Fibroblast of pulmonary artery (primary cell): ENCODE measurements at regions not wholly inside any gene's neighbourhood (a gene's known extent, or its start where the extent isn't known, plus 50 kb on each side); places are given as distances from the start of the nearest gene placed in this dataset.
"Not testable (repeated sequence)": the region's sequence is repeated elsewhere in the genome, so short reads cannot be mapped to it uniquely, and the experiment has no call there.

Experiments
- DNase-seq: peaks from one replicate; pipeline ENCODE4 v3.0.0-alpha.2; 2010; ENCODE audit warnings: low read depth
- H3K4me3 ChIP-seq: replicated peaks from 2 replicates; pipeline ENCODE4 v1.5.1; 2011; ENCODE audit warnings: low read depth, mild to moderate bottlenecking, control low read depth, low read length, moderate library complexity
- TF ChIP-seq, protein P1 (sequence below): IDR thresholded peaks from 2 replicates; pipeline ENCODE4 v1.5.1; 2011; ENCODE audit warnings: mild to moderate bottlenecking, control low read depth, low read length, inconsistent platforms; ENCODE audit errors: missing control alignments

DNA sequence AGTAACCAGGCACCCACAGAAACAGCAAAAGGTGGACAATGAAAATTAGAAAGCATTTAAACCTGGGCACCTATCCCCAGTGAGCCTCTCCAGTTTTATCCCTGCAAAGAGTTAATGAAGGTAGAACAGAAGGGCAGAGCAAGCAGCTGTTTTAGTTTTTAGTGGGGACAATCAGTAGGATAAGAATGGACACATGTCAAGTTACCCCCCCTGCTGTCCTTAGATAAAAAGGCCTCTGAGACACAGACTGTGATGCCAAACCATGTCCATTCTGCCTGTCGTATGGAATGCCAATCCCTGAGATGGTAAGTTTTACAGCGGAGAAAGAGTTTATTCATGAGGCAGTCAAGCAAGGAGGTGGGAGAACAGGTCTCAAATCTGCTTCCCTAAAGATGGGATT is 162.6 kb upstream of the AGR3 start:
- H3K4me3 ChIP-seq: no peak overlapping the region
- TF ChIP-seq, protein P1, sequence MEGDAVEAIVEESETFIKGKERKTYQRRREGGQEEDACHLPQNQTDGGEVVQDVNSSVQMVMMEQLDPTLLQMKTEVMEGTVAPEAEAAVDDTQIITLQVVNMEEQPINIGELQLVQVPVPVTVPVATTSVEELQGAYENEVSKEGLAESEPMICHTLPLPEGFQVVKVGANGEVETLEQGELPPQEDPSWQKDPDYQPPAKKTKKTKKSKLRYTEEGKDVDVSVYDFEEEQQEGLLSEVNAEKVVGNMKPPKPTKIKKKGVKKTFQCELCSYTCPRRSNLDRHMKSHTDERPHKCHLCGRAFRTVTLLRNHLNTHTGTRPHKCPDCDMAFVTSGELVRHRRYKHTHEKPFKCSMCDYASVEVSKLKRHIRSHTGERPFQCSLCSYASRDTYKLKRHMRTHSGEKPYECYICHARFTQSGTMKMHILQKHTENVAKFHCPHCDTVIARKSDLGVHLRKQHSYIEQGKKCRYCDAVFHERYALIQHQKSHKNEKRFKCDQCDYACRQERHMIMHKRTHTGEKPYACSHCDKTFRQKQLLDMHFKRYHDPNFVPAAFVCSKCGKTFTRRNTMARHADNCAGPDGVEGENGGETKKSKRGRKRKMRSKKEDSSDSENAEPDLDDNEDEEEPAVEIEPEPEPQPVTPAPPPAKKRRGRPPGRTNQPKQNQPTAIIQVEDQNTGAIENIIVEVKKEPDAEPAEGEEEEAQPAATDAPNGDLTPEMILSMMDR: no peak
- DNase-seq: no peak

DNA sequence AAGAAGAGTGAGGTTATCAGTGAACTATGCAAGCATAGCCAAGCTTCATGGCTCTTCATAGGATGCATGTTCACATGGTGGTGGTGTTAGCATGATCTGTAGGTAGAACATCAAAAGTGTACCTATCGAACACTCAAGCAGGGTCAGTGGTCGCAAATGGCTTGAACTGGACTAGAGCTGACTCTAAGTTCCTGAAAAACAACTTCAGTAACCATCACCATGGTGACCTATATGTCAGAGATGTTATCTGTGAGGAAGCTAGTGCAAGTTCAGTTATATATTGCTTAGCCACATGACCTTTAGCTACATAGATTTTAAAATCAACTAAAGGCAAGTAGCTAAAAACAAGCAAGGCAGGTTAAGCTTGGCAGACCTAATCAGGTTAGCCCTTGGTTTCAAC is 163.1 kb upstream of the AGR3 start:
- TF ChIP-seq, protein P1: no peak
- DNase-seq: no peak
- H3K4me3 ChIP-seq: no peak overlapping the region

DNA sequence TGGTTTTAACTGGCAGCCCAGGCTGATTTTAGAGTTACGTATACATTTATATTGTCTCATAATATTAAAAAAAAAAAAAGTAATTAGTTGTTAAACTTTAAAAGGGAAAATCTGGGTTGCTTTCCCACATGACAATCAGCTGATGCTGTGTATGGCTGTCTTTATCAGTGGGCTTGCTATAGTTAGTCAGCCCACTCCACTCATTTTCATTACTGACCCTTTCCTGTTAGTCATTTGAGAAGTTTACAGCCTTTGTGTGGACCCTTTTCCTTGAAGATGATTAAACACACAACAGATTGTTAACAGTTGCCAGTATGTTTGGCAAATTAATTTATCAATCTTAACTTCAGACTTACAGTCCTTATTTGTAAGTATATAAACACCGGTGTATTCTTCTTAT is 164.5 kb upstream of the AGR3 start:
- no peak for DNase-seq
- TF ChIP-seq, protein P1: no peak
- no peak overlapping the region for H3K4me3 ChIP-seq

DNA sequence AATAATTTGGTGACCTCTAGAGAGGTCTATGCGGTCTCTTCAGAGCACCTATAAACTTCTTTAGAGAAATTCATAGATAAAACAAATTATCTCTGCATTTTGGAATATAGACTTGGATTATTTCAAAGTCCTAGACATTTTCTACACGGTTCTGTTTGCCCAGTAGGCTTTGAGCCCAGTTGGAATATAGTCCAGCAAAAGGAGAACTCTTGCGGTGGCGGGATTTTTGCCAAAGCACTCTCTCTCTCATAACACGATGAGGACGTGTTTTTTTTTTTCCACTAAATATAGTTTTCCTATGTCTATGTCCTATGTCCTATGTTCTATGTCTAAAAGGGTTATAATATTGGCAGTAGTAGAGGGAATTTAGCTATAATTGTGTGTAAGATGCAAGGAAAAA is 164.9 kb upstream of the AGR3 start:
- TF ChIP-seq, protein P1: no peak
- DNase-seq: peak; percentile 44
- H3K4me3 ChIP-seq: no peak overlapping the region

DNA sequence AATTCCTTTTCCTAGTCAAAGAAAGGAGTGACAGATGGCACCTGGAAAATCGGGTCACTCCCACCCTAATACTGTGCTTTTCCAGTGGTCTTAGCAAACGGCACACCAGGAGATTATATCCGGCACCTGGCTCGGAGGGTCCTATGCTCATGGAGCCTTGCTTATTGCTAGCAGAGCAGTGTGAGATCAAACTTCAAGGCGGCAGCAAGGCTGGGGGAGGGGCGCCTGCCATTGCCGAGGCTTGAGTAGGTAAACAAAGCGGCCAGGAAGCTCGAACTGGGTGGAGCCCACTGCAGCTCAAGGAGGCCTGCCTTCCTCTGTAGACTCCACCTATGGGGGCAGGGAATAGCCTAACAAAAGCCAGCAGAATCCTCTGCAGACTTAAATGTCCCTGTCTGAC is 171.4 kb upstream of the AGR3 start:
- not testable (repeated sequence) for H3K4me3 ChIP-seq, DNase-seq

DNA sequence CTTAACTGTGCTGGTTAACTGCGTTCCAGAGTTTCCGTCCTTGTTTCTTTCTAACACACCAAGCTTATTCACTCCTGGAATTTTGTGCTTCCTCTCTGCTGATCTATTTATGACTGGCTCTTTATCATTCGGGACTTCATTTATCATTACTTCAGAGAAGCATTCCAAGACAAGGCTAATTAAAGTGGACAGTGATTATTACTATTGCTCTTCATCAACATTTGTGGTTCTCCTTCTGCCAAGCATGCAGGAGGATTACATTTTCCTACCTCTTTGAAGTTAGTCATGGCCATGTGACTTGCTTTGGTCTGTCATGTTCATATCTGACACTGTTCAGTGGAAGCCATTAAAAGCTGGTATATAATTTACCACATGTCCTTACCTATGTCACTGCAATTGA is 172.4 kb upstream of the AGR3 start:
- no peak overlapping the region for H3K4me3 ChIP-seq
- TF ChIP-seq, protein P1: no peak
- no peak for DNase-seq

DNA sequence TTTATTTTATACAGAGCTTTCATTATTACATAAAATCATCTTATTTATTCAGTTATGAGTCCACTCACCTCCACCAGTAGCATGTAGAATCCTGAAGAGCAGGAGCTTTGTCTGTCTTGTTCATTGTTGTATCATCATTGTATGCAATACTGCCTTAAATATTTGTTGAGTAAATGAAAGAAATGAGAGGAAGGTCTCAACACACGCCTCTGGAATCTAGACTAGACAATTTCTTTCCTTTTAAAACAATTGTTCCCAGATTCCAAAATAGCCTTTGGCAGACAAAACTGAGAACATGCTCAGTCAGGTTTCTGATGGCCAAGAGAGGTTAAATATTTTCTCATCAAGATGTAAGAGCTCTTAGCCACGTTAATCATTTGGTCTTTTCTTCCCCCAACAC is 173.1 kb upstream of the AGR3 start:
- H3K4me3 ChIP-seq: no peak overlapping the region
- no peak for DNase-seq
- TF ChIP-seq, protein P1: no peak

DNA sequence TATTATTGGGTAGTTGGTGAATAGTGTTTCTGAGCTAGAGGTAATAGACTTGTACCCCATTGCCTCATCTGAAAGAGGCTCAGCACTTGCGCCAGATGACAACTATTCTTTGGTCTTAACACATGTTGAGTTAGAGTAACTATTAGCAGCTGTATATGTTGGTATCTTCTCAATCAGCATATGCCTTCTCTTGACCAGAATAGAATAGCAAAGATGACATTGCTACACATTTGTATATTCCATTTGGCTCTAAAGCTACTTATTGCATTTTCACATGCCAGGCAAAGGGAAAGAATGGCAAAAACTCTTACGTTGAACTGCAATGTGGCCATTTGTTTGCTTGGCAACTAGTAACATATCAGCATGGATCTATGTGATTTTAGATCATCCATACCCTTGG is 173.8 kb upstream of the AGR3 start:
- H3K4me3 ChIP-seq: no peak overlapping the region
- TF ChIP-seq, protein P1: no peak
- no peak for DNase-seq
